ENCODE measurements at regions not wholly inside any gene's neighbourhood (a gene's known extent, or its start where the extent isn't known, plus 50 kb on each side); places are given as distances from the start of the nearest gene placed in this dataset.

- no peak for TF ChIP-seq CTCF (conservative IDR thresholded peaks at IDR 0.05)
- no peak for DNase-seq (ENCODE audit: low read depth, low spot score)
- Mint-ChIP-seq H3K27ac (ENCODE audit: unreplicated experiment) (no peak overlapping the region), H3K4me1 (no peaks in the 10 kb centered on the region), H3K36me3 (ENCODE audit: low read depth) (no peaks in the 10 kb centered on the region), H3K4me3 (no peak overlapping the region), H3K27me3 (ENCODE audit: low read depth) (no peaks in the 10 kb centered on the region), H3K9me3 (no peaks in the 10 kb centered on the region)
Measured at GRCh38 chr4:136670265-136670664, 862.0 kb downstream of the PCDH18 start.

- H3K27ac Mint-ChIP-seq (ENCODE audit: unreplicated experiment): no peak overlapping the region
- no peak overlapping the region for H3K4me3 Mint-ChIP-seq
- H3K4me1 Mint-ChIP-seq: no peaks in the 10 kb centered on the region
- H3K36me3 Mint-ChIP-seq (ENCODE audit: low read depth): no peaks in the 10 kb centered on the region
- peaks cover 10% of the 10 kb centered on the region for H3K9me3 Mint-ChIP-seq
- no peak for TF ChIP-seq CTCF (conservative IDR thresholded peaks at IDR 0.05)
- no peaks in the 10 kb centered on the region for H3K27me3 Mint-ChIP-seq (ENCODE audit: low read depth)
- no peak for DNase-seq (ENCODE audit: low read depth, low spot score)
Measured at GRCh38 chr4:136664988-136665387, 867.3 kb downstream of the PCDH18 start.

GRCh38 chr4:136662539-136662938, 869.8 kb downstream of the PCDH18 start:
- TF ChIP-seq CTCF (conservative IDR thresholded peaks at IDR 0.05): no peak
- no peak for DNase-seq (ENCODE audit: low read depth, low spot score)
- no peak overlapping the region for H3K4me3 Mint-ChIP-seq
- no peaks in the 10 kb centered on the region for H3K4me1 Mint-ChIP-seq
- peaks cover 10% of the 10 kb centered on the region for H3K9me3 Mint-ChIP-seq
- no peaks in the 10 kb centered on the region for H3K36me3 Mint-ChIP-seq (ENCODE audit: low read depth)
- no peaks in the 10 kb centered on the region for H3K27me3 Mint-ChIP-seq (ENCODE audit: low read depth)
- H3K27ac Mint-ChIP-seq (ENCODE audit: unreplicated experiment): no peak overlapping the region

GRCh38 chr4:136653640-136654406, 878.5 kb downstream of the PCDH18 start:
- TF ChIP-seq CTCF (conservative IDR thresholded peaks at IDR 0.05): no peak
- DNase-seq (ENCODE audit: low read depth, low spot score): no peak
- H3K4me3 Mint-ChIP-seq: no peak overlapping the region
- no peaks in the 10 kb centered on the region for H3K36me3 Mint-ChIP-seq (ENCODE audit: low read depth)
- H3K9me3 Mint-ChIP-seq: no peaks in the 10 kb centered on the region
- no peak overlapping the region for H3K27ac Mint-ChIP-seq (ENCODE audit: unreplicated experiment)
- H3K27me3 Mint-ChIP-seq (ENCODE audit: low read depth): no peaks in the 10 kb centered on the region
- H3K4me1 Mint-ChIP-seq: no peaks in the 10 kb centered on the region

GRCh38 chr4:136651932-136652331, 880.4 kb downstream of the PCDH18 start:
- H3K4me3 Mint-ChIP-seq: no peak overlapping the region
- no peak for DNase-seq (ENCODE audit: low read depth, low spot score)
- no peaks in the 10 kb centered on the region for H3K4me1 Mint-ChIP-seq
- TF ChIP-seq CTCF (conservative IDR thresholded peaks at IDR 0.05): no peak
- H3K27ac Mint-ChIP-seq (ENCODE audit: unreplicated experiment): no peak overlapping the region
- H3K9me3 Mint-ChIP-seq: no peaks in the 10 kb centered on the region
- H3K27me3 Mint-ChIP-seq (ENCODE audit: low read depth): no peaks in the 10 kb centered on the region
- no peaks in the 10 kb centered on the region for H3K36me3 Mint-ChIP-seq (ENCODE audit: low read depth)
